MCF 10A (cell line): ENCODE measurements at regions not wholly inside any gene's neighbourhood (a gene's known extent, or its start where the extent isn't known, plus 50 kb on each side); places are given as distances from the start of the nearest gene placed in this dataset.

Experiments used
- BruUV-seq: library from RNA; stranded (reverse); fragments of 400-500 nt; replicated peaks from 2 replicates; lab custom pipeline; 2021; lab: Mats Ljungman, UMichigan
- CTCF ChIA-PET: fragments of 300-600 bp; sonication (Branson Sonifier 250); formaldehyde crosslinking; extraction: SDS; loops from one replicate; lab custom pipeline; 2021; ENCODE audit warnings: antibody characterized with exemption, inconsistent platforms; lab: Yijun Ruan, JAX
- POLR2A ChIA-PET: fragments of 300-600, 350-650 bp; sonication (Branson Sonifier 250); formaldehyde crosslinking; extraction: SDS; loops from one replicate; lab custom pipeline; 2020; ENCODE audit warnings: antibody characterized with exemption, inconsistent platforms; lab: Yijun Ruan, JAX
- DNase-seq: peaks from one replicate; pipeline ENCODE4 v3.0.0-alpha.2; 2018; ENCODE audit not compliant: unreplicated experiment
- H3K27ac Mint-ChIP-seq: one replicate; pipeline ENCODE4 v1.8.0; 2022; ENCODE audit warnings: mild to moderate bottlenecking, low read depth, mixed read lengths; ENCODE audit not compliant: unreplicated experiment
- H3K27me3 Mint-ChIP-seq: one replicate; pipeline ENCODE4 v1.8.0; 2022; ENCODE audit warnings: mixed read lengths; ENCODE audit not compliant: insufficient read depth, unreplicated experiment
- H3K36me3 Mint-ChIP-seq: one replicate; pipeline ENCODE4 v1.8.0; 2022; ENCODE audit warnings: mild to moderate bottlenecking, moderate library complexity, mixed read lengths; ENCODE audit not compliant: insufficient read depth, unreplicated experiment
- H3K4me1 Mint-ChIP-seq: one replicate; pipeline ENCODE4 v1.8.0; 2022; ENCODE audit warnings: mixed read lengths; ENCODE audit not compliant: insufficient read depth, unreplicated experiment
- H3K4me3 Mint-ChIP-seq: one replicate; pipeline ENCODE4 v1.8.0; 2022; ENCODE audit warnings: mild to moderate bottlenecking, moderate library complexity, mixed read lengths; ENCODE audit not compliant: unreplicated experiment
- H3K9me3 Mint-ChIP-seq: one replicate; pipeline ENCODE4 v1.8.0; 2022; ENCODE audit warnings: mixed read lengths; ENCODE audit not compliant: unreplicated experiment
- CTCF ChIP-seq: fragments of 200-600 bp; IDR thresholded peaks from one replicate; pipeline ENCODE4 v1.8.0; 2022; ENCODE audit warnings: antibody characterized with exemption, mild to moderate bottlenecking; ENCODE audit not compliant: unreplicated experiment
- intact Hi-C: fragments of 100-400 bp; cut with micrococcal nuclease; formaldehyde crosslinking; loops from 2 replicates; pipeline ENCODE4 v1.14.1; 2022

- H3K9me3 Mint-ChIP-seq, result no peaks in the 10 kb centered on the region
- no peak overlapping the region for H3K4me3 Mint-ChIP-seq
- H3K36me3 Mint-ChIP-seq, result no peaks in the 10 kb centered on the region
- H3K27me3 Mint-ChIP-seq, result no peaks in the 10 kb centered on the region
- no peak for TF ChIP-seq CTCF
- no peaks in the 10 kb centered on the region for H3K4me1 Mint-ChIP-seq
- H3K27ac Mint-ChIP-seq, result no peak overlapping the region
- CTCF ChIA-PET, result no interaction called here
- POLR2A ChIA-PET, result no interaction called here
- DNase-seq, result no peak
- intact Hi-C loops, result no loop called here
- BruUV-seq, result no TSS peak
These were observed 372.8 kb downstream of the KLHL4 start for GRCh38 chrX:87890437-87890836.

DNA sequence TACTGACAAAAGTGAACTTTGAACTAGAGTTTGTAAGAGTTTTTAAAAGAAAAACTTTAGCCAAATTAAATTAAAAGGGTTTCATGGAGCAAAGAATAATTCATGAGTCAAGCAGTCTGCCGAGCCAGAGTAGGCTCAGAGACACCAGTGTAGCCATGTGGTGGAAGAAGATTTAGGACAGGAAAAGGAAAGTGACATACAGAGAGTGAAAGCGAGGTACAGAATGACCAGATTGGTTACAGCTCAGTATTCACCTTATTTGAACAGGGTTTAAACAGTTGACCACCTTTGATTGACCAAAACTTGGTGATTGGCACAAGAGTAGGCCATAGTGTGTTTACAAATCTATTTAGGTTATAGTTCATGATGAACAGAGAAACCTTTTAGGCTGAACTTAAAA, 377.8 kb downstream of the KLHL4 start:
- no peaks in the 10 kb centered on the region for H3K4me1 Mint-ChIP-seq
- H3K27ac Mint-ChIP-seq, result no peak overlapping the region
- H3K36me3 Mint-ChIP-seq, result no peaks in the 10 kb centered on the region
- TF ChIP-seq CTCF, result no peak
- no peaks in the 10 kb centered on the region for H3K27me3 Mint-ChIP-seq
- no peak overlapping the region for H3K4me3 Mint-ChIP-seq
- intact Hi-C loops, result no loop called here
- DNase-seq, result no peak
- CTCF ChIA-PET, result interaction anchor here (0.6 to 1.0 kb wide), 3 partner anchors 14 to 199 kb away, joined by 3 to 4 read pairs (median 3); no protein-coding TSS in a partner anchor
- BruUV-seq, result no TSS peak
- POLR2A ChIA-PET, result no interaction called here
- H3K9me3 Mint-ChIP-seq, result no peaks in the 10 kb centered on the region

GRCh38 chrX:87896057-87896456, 378.5 kb downstream of the KLHL4 start:
- DNase-seq, result no peak
- ChIA-PET POLR2A (no interaction called here), CTCF (interaction anchor here (0.6 to 1.0 kb wide), 2 partner anchors 43 to 200 kb away, joined by 3 read pairs; no protein-coding TSS in a partner anchor)
- H3K4me1 Mint-ChIP-seq, result no peaks in the 10 kb centered on the region
- H3K27ac Mint-ChIP-seq, result no peak overlapping the region
- no peak overlapping the region for H3K4me3 Mint-ChIP-seq
- H3K9me3 Mint-ChIP-seq, result no peaks in the 10 kb centered on the region
- H3K27me3 Mint-ChIP-seq, result no peaks in the 10 kb centered on the region
- intact Hi-C loops, result no loop called here
- TF ChIP-seq CTCF, result no peak
- no peaks in the 10 kb centered on the region for H3K36me3 Mint-ChIP-seq
- BruUV-seq, result no TSS peak

- Mint-ChIP-seq H3K27ac (no peak overlapping the region), H3K4me3 (peak overlapping the region; percentile 42), H3K9me3 (no peaks in the 10 kb centered on the region), H3K4me1 (no peaks in the 10 kb centered on the region), H3K36me3 (no peaks in the 10 kb centered on the region), H3K27me3 (no peaks in the 10 kb centered on the region)
- ChIA-PET CTCF (no interaction called here), POLR2A (interaction anchor here (1.1 to 1.2 kb wide), 2 partner anchors 150 to 207 kb away, joined by 3 read pairs; no protein-coding TSS in a partner anchor)
- no TSS peak for BruUV-seq
- no peak for TF ChIP-seq CTCF
- intact Hi-C loops, result no loop called here
- peak; percentile 17 for DNase-seq
These were observed 382.8 kb downstream of the KLHL4 start for GRCh38 chrX:87900320-87900908.
